ENCODE measurements at regions not wholly inside any gene's neighbourhood (a gene's known extent, or its start where the extent isn't known, plus 50 kb on each side); places are given as distances from the start of the nearest gene placed in this dataset.

GRCh38 chr2:204272089-204272488 is 273.2 kb upstream of the PARD3B start:
- 23% methylated on average over 3 of the region's 3 CpGs for WGBS (ENCODE audit: low lambda C conversion rate)
- in situ Hi-C loops (cut with HindIII; ENCODE audit: extremely low pct_ligation_motif_present, low pct_unique_long_range_greater_than_20kb): no loop called here
- DNase-seq (ENCODE audit: low spot score) (no peak), ATAC-seq (no peak), FAIRE-seq (no peak)
- BruUV-seq (replicated peaks): no TSS peak
- Histone ChIP-seq H3K36me3 (replicated peaks in 1 of 2; ENCODE audit: control insufficient read depth in 1 of 2, insufficient read depth in 2 of 2, low read length in 2 of 2) (no peaks in the 10 kb centered on the region), H3K4me1 (ENCODE audit: insufficient read depth, low read length) (no peaks in the 10 kb centered on the region), H2AFZ (ENCODE audit: low read length) (no peak overlapping the region), H3K4me2 (ENCODE audit: low read depth, low read length) (no peak overlapping the region), H4K20me1 (ENCODE audit: insufficient read depth, low read length) (no peaks in the 10 kb centered on the region), H3K27me3 (ENCODE audit: control insufficient read depth in 1 of 2, insufficient read depth in 2 of 2, low read length in 2 of 2) (no peaks in the 10 kb centered on the region), H3K9ac (ENCODE audit: insufficient read depth, low read depth, low read length) (no peak overlapping the region), H3K4me3 (replicated peaks in 1 of 3; ENCODE audit: insufficient read depth in 1 of 3, low read depth in 2 of 3, low read length in 3 of 3) (no peak overlapping the region), H3K9me3 (ENCODE audit: low read length) (no peaks in the 10 kb centered on the region), H3K27ac (ENCODE audit: extremely low read length, insufficient read depth, low read length) (no peak overlapping the region), H3K79me2 (ENCODE audit: insufficient read depth, low read length) (no peaks in the 10 kb centered on the region)
- ChIA-PET POLR2A (no interaction called here), CTCF (ENCODE audit: low intra/inter-chr PET ratio, low total read pairs) (no interaction called here)
- TF ChIP-seq, protein P1, sequence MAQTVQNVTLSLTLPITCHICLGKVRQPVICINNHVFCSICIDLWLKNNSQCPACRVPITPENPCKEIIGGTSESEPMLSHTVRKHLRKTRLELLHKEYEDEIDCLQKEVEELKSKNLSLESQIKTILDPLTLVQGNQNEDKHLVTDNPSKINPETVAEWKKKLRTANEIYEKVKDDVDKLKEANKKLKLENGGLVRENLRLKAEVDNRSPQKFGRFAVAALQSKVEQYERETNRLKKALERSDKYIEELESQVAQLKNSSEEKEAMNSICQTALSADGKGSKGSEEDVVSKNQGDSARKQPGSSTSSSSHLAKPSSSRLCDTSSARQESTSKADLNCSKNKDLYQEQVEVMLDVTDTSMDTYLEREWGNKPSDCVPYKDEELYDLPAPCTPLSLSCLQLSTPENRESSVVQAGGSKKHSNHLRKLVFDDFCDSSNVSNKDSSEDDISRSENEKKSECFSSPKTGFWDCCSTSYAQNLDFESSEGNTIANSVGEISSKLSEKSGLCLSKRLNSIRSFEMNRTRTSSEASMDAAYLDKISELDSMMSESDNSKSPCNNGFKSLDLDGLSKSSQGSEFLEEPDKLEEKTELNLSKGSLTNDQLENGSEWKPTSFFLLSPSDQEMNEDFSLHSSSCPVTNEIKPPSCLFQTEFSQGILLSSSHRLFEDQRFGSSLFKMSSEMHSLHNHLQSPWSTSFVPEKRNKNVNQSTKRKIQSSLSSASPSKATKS (CRISPR knock-in tag; IDR thresholded peaks at IDR 0.05): no peak
- TF ChIP-seq ZBTB33 (CRISPR knock-in tag; IDR thresholded peaks at IDR 0.05) (no peak), ARNTL (CRISPR knock-in tag; IDR thresholded peaks at IDR 0.05) (no peak), EEA1 (CRISPR knock-in tag; IDR thresholded peaks at IDR 0.05; ENCODE audit: borderline replicate concordance) (no peak), NFKB2 (CRISPR knock-in tag; IDR thresholded peaks at IDR 0.05; ENCODE audit: borderline replicate concordance) (no peak), ZSCAN29 (CRISPR knock-in tag; conservative IDR thresholded peaks at IDR 0.05) (no peak)
- TF ChIP-seq, protein P2, sequence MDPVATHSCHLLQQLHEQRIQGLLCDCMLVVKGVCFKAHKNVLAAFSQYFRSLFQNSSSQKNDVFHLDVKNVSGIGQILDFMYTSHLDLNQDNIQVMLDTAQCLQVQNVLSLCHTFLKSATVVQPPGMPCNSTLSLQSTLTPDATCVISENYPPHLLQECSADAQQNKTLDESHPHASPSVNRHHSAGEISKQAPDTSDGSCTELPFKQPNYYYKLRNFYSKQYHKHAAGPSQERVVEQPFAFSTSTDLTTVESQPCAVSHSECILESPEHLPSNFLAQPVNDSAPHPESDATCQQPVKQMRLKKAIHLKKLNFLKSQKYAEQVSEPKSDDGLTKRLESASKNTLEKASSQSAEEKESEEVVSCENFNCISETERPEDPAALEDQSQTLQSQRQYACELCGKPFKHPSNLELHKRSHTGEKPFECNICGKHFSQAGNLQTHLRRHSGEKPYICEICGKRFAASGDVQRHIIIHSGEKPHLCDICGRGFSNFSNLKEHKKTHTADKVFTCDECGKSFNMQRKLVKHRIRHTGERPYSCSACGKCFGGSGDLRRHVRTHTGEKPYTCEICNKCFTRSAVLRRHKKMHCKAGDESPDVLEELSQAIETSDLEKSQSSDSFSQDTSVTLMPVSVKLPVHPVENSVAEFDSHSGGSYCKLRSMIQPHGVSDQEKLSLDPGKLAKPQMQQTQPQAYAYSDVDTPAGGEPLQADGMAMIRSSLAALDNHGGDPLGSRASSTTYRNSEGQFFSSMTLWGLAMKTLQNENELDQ (CRISPR knock-in tag; IDR thresholded peaks at IDR 0.05; ENCODE audit: borderline replicate concordance): no peak
- intact Hi-C loops (cut with micrococcal nuclease; ENCODE audit: unreplicated experiment): no loop called here
